GM12878 (cell line): ENCODE measurements at regions not wholly inside any gene's neighbourhood (a gene's known extent, or its start where the extent isn't known, plus 50 kb on each side); places are given as distances from the start of the nearest gene placed in this dataset.

Experiments used
- CBX5 ChIP-seq: sonication (generic); IDR thresholded peaks from 2 replicates; pipeline ENCODE4 v1.6.1; 2016; ENCODE audit warnings: low read depth, moderate library complexity, mild to moderate bottlenecking, inconsistent platforms
- EGR1 ChIP-seq, 2 experiments: IDR thresholded peaks; 1 replicate in 1 of 2; 2 replicates in 1 of 2; pipeline ENCODE4 v1.6.1; 2011 to 2012; ENCODE audit warnings: low read depth in 2 of 2, low read length in 2 of 2, borderline replicate concordance in 1 of 2, mild to moderate bottlenecking in 1 of 2, moderate library complexity in 1 of 2
- NRF1 ChIP-seq: conservative IDR thresholded peaks from 2 replicates; pipeline ENCODE4 v1.6.1; 2011; ENCODE audit warnings: mild to moderate bottlenecking, low read depth, low read length, improper control_type of control experiment
- SMAD1 ChIP-seq: fragments of 450-650 bp; IDR thresholded peaks from 2 replicates; pipeline ENCODE4 v1.6.1; 2018; ENCODE audit warnings: mild to moderate bottlenecking, low read depth; ENCODE audit not compliant: partially characterized antibody
- SREBF1 ChIP-seq: IDR thresholded peaks from 2 replicates; pipeline ENCODE4 v1.6.1; 2012; ENCODE audit warnings: mild to moderate bottlenecking, low read length
- TF ChIP-seq, protein P1 (sequence below): IDR thresholded peaks from 2 replicates; pipeline ENCODE4 v1.6.1; 2011; ENCODE audit warnings: borderline replicate concordance, low read depth, mild to moderate bottlenecking, moderate library complexity, low read length; ENCODE audit not compliant: insufficient read depth, poor library complexity, severe bottlenecking
- TF ChIP-seq, protein P2 (sequence below): IDR thresholded peaks from 2 replicates; pipeline ENCODE4 v1.6.1; 2012; ENCODE audit warnings: low read depth, low read length, improper control_type of control experiment
- TF ChIP-seq, protein P3 (sequence below): IDR thresholded peaks from 2 replicates; pipeline ENCODE4 v1.6.1; 2012; ENCODE audit warnings: improper control_type of control experiment, low read depth, low read length; ENCODE audit not compliant: insufficient replicate concordance

DNA sequence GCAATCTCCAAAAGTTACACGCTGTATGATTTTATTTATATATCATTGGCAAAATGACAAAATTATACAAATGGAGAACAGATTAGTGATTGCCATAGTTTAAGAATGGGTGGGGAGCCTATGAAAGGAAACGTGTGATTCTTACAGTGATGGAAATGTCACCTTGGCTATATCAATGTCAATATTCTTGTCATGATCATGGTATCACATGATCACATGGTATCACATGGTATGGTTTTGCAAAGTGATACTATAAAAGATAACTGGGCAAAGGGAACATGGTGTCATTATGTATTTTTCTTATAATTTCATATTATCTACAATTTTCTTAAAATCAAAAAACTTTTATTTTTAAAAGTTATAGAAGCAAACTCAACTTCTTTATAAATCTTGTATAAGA, 606.2 kb upstream of the ZEB2 start (continued):
- TF ChIP-seq, protein P1, sequence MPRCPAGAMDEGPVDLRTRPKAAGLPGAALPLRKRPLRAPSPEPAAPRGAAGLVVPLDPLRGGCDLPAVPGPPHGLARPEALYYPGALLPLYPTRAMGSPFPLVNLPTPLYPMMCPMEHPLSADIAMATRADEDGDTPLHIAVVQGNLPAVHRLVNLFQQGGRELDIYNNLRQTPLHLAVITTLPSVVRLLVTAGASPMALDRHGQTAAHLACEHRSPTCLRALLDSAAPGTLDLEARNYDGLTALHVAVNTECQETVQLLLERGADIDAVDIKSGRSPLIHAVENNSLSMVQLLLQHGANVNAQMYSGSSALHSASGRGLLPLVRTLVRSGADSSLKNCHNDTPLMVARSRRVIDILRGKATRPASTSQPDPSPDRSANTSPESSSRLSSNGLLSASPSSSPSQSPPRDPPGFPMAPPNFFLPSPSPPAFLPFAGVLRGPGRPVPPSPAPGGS = no peak
- TF ChIP-seq SREBF1 = no peak
- no peak for TF ChIP-seq NRF1
- TF ChIP-seq, protein P2, sequence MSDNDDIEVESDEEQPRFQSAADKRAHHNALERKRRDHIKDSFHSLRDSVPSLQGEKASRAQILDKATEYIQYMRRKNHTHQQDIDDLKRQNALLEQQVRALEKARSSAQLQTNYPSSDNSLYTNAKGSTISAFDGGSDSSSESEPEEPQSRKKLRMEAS = no peak
- TF ChIP-seq EGR1 (IDR thresholded peaks at IDR 0.05; ENCODE audit: borderline replicate concordance in 1 of 2, low read depth in 2 of 2, low read length in 2 of 2) = no peak
- TF ChIP-seq SMAD1 = no peak
- TF ChIP-seq, protein P3, sequence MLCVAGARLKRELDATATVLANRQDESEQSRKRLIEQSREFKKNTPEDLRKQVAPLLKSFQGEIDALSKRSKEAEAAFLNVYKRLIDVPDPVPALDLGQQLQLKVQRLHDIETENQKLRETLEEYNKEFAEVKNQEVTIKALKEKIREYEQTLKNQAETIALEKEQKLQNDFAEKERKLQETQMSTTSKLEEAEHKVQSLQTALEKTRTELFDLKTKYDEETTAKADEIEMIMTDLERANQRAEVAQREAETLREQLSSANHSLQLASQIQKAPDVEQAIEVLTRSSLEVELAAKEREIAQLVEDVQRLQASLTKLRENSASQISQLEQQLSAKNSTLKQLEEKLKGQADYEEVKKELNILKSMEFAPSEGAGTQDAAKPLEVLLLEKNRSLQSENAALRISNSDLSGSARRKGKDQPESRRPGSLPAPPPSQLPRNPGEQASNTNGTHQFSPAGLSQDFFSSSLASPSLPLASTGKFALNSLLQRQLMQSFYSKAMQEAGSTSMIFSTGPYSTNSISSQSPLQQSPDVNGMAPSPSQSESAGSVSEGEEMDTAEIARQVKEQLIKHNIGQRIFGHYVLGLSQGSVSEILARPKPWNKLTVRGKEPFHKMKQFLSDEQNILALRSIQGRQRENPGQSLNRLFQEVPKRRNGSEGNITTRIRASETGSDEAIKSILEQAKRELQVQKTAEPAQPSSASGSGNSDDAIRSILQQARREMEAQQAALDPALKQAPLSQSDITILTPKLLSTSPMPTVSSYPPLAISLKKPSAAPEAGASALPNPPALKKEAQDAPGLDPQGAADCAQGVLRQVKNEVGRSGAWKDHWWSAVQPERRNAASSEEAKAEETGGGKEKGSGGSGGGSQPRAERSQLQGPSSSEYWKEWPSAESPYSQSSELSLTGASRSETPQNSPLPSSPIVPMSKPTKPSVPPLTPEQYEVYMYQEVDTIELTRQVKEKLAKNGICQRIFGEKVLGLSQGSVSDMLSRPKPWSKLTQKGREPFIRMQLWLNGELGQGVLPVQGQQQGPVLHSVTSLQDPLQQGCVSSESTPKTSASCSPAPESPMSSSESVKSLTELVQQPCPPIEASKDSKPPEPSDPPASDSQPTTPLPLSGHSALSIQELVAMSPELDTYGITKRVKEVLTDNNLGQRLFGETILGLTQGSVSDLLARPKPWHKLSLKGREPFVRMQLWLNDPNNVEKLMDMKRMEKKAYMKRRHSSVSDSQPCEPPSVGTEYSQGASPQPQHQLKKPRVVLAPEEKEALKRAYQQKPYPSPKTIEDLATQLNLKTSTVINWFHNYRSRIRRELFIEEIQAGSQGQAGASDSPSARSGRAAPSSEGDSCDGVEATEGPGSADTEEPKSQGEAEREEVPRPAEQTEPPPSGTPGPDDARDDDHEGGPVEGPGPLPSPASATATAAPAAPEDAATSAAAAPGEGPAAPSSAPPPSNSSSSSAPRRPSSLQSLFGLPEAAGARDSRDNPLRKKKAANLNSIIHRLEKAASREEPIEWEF = no peak
- TF ChIP-seq CBX5 = no peak
